GM19043 (cell line): ENCODE measurements at regions not wholly inside any gene's neighbourhood (a gene's known extent, or its start where the extent isn't known, plus 50 kb on each side); places are given as distances from the start of the nearest gene placed in this dataset.
"Not testable (repeated sequence)": the region's sequence is repeated elsewhere in the genome, so short reads cannot be mapped to it uniquely, and the experiment has no call there.

ENCODE experiments used
- ATAC-seq: cut with Tn5 transposase; IDR thresholded peaks from one replicate; pipeline ENCODE4 v1.9.1; 2021; ENCODE audit warnings: low read depth; ENCODE audit not compliant: unreplicated experiment

DNA sequence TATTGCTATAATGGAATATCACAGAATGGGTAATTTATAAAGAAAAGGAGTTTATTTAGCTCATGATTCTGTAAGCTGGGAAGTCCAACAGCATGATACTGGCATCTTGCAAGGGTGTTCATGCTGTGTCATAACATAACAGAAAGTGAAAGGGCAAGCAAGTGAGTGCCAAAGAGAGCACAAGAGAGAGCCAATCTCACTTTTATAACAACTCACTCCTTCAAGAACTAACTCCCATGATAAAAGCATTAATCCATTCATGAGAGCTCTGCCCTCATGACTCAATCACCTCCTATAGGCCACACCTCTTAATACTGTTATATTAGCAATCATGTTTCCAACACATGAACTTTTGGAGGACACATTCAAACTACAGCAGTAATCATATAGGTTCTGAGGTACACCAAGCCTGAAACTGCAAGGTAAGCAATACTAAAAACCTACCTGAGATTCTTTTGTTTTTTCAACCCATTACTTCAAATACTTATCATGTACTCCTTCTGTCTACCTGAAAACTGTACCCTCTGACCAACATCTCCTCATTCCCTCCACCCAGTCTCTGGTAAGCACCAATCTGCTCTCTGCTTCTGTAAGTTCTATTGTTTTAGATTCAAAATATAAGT, 219.7 kb downstream of the MTERF1 start:
- no peak for ATAC-seq

DNA sequence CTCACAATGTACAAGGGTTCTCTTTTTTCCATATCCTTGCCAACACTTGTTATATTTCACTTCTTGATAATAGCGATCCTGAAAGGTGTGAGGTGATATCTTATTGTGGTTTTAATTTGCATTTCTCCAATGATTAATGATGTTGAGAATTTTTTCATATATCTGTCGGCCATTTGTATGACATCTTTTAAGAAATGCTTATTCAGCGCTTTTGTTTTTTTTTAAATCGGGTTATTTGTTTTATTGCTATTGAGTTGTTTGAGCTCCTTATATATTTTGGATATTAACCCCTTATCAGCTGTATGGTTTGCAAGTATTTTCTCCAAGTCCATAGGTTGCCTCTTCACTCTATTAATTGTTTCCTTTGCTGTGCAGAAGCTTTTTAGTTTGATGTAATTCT, 218.8 kb downstream of the MTERF1 start:
- ATAC-seq = no peak

DNA sequence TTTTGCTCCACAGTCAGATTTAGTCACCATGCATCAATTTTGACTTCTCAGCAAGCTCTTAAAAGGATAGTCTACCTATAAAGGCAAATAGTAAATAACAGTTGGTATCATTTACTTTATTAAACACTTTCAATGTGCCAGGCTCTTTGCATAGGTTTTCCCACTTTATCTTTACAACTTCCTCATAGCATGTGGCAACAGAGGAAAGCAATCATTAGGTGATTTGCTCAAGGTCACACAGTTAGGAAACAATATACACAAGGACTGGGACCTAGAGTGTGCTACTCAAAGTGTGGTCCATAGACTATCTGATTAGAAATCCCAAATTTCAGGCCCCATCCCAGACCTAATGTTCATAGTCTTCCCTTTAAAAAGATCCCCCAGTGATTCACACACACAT, 212.3 kb downstream of the MTERF1 start:
- ATAC-seq = no peak

DNA sequence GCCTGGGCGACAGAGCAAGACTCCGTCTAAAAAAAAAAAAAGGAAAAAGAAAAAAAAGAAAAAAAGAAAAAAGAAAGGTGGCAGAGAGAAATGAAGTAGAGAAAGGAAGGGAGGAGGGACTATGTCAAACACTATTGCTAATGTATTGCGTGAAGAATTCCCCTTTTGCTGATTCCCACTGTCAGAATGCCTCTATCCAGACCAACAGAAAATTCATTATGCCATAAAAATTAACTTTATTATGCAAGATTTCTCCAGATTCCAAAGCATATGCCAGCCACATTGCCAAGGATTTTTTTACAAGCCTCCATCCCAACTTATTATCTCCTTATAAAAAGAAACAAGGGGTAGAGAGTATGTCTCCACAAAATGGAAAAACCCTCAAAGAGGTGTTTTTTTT, 209.3 kb downstream of the MTERF1 start:
- ATAC-seq = no peak

DNA sequence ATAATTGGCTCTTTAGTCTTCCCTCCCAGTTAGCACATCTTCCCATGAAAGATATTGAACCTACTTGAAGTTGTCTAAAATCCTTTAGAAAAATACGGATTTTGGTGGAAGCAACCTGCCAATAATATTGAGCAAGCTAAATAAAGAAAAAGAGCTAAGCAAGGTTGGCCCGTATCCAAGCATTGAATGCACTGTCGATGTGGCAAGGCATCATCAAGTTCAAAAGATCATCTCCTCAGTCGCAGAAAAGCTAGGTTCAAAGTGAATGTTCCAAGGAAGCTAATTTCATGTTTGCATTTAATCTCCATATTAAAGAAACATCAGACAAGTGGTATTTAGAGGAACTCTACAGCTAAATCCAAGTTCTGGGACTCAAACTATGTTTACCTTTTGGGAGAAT, 206.0 kb downstream of the MTERF1 start:
- no peak for ATAC-seq

DNA sequence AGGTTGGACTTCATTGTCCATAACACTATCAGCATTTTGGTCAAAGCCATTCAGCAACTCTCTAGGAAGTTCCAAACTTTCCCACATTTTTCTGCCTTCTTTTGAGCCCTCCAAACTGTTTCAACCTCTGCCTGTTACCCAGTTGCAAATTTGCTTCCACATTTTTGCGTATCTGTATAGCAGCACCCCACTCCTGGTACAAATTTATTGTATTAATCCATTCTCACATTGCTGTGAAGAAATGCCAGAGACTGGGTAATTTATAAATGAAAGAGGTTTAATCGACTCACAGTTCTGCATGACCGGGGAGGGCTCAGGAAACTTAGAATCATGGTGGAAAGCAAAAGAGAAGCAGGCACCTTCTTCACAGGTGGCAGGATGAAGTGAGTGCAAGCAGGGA, 198.8 kb downstream of the MTERF1 start:
- no peak for ATAC-seq

DNA sequence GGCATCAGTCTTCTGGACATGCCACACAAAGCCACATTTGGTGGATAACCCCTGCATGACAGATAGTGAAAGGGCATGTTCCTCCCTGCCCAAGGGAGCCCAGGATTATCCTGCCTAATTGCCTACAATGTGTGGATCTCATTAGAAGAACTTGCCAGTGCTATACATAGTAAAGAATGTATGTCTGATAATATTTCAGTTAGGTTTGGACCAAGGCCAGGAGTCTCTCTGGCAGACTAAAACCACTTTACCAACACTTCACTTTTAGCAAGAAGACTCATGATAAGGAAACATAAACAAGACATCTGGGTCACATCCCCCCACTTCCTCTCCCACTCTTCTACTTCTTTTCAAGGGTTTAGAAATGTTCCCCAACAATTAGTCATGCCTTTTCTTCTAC, 196.7 kb downstream of the MTERF1 start:
- no peak for ATAC-seq

DNA sequence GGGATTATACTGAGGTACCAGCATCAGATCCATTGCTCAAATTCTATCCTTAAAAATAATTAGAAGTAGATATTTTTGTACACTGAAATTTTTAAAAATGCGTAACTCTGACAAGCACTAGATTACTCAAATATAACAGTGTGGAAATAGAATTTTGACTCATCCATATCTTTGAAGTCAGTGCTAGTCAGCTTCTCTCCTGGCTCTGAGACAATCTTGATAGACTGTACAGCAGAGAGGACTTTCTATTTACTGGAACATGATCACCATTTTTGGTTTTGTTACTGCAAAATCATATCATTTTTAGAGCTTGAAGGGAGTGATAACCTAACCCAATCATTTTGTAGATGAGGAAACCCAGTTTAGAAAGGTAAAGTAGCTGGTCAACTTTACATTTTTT, 195.0 kb downstream of the MTERF1 start:
- no peak for ATAC-seq

DNA sequence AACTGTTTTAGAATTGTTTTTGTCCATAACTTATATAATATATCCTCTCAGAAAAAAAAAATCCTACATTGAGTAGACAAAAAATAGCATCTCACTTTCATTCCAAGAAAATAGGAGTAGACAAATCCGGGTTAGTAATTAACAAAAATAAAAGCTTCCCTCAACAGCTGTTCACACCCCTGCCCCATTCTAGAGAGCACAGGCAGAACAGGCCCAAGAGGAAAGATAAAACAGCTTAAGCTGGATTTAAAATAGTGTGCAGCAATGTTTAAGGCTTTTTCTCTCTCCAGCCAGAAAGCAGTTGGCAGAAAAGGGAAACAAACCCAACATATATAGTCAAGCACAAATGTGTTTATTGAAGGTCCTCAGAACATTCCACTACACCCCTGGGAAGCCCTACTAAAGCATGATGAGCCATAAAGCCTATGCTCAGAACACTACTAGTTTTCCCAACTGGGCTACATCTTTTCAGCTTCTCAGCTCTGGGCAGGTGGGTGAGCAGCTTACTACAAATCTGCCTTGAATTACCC, 189.9 kb downstream of the MTERF1 start:
- ATAC-seq = no peak

DNA sequence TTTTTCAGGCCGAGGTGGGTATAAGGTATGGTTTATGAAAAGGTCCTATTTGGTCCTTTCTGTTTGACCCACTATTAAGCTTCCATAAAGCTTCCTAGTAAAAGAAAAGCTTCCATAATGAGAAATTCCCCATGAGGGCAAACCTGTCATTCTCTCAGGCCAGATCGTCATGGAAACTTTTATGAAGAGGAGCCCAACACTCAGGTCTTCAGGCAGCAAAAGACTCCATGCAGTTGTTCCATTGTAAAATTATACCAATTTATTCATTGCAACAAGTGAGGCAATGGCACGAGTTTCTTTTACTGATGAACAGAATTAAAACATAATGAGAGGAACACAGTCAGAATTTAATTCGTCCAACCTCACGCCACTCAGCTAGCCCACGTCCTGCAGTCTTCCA, 188.6 kb downstream of the MTERF1 start:
- no peak for ATAC-seq

DNA sequence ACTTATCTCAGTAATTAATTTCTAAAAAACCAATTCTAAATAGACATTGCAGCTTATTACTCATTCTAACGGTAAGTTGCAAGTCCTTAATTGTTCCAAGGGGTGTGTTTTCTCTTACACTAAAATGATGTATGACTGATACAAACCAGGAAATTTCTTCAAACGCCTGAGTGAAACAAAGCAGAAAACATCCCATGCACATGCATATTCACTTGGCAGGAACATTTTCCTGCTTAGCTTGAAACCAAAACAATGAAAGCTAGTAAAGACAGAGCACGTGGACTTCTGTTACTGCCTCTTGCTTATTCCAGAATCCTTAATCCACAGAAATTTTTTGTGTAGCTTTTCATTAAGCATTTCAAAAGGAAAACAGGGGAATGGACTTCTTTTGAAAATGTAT, 187.7 kb downstream of the MTERF1 start:
- no peak for ATAC-seq

DNA sequence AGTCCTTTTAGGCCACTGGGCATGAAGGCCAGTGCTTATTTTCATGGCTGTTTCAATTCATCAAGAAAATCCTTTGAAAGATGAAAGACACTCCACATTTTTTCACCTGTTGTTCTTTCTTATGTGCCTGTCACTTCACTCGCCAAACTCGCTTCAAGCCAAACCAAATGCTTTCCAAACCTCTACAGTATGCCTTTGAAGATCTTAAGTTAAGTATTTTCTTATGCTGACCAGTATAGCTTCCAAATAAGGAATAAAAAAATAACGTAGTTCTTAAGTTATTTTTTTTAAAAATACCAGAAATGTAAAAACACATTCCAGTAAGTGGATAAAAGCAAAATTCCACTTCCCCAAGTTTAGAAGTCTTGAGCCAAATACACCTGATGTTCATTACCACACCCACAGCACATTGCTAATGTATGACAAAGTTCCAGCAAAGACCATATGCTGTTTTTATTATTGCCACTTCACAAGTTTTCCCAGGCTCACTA, 186.1 kb downstream of the MTERF1 start:
- no peak for ATAC-seq

DNA sequence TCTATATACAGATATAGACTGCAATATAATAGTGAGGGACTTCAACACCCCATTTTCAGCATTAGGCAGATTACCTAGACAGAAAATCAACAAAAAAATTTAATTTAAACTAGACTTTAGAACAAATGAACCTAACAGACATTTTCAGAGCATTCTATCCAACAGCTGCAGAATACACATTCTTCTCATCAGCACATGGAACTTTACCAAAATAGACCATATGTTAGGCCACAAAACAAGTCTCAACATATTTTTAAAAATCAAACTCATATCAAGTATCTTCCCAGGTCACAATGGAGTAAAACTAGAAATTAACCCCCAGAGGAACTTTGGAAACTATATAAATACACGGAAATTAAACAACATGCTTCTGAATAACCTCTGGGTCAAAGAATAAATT, 169.6 kb downstream of the MTERF1 start:
- ATAC-seq = no peak

DNA sequence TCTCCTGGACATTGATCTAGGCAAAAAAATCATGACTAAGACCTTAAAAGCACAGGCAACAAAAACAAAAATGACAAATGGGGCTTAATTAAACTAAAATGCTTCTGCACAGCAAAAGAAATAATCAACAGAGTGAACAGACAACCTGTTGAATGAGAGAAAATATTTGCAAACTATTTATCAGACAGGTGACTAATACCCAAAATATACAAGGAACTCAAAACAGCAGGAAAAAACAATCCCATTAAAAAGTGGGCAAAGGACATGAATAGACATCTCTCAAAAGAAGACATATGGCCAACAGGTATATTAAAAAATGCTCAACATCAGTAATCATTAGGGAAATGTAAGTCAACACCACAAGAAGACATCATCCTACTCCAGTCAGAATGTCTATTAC, 166.8 kb downstream of the MTERF1 start:
- no peak for ATAC-seq

DNA sequence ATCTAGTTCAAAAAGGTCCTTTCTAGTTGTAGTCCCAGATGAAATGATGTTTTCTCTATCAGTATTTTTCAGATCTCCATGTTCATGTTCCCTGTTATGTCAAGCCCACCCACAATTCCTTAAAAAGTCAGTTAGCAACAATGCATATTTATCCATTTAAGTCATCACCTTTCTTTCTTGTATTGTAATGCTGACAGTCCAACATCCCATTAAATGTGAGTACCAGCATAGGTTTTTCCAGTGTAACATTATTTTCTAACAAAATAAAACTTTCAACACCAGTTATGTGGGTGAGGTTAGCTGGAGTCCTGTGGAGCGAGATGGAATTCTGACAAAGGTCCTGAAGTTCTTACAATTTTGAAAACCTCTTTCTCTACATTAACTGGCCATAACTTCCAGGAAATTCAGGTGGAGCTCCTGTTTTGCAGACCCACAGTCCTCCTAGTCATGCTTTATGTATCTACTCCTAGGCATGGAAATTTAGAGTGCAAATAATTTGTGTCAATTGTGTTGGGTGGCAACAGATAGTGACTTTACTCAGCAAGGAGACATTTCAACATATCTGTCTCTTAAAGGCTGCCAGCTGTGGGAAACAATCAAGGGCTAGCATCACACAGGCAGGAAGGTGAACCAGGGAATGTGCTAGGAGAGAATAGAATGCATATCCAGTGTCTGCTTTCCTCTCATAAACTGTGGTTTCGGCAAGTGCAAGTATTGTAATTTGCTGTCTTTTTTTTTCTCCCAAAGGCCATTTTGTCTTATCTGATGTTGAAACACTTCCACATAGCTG, 162.6 kb downstream of the MTERF1 start:
- ATAC-seq = no peak

DNA sequence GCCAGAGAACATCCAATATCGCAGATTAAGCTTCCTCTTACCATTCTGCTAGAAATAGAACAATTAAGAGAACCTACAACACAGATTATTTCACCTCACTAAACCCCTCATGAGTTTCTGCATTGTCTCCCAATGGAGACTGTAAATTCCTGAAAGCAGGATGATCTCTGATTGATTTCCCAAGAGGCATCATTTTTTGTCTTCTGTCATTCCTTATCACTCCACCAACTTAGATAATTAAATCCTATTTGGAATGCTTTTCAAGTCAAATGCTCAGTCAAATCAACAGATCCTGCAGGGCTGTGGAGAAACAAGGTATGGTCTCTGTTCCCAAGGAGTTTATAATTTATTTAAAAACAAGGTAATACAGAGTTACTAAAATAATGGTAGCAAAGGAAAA, 161.5 kb downstream of the MTERF1 start:
- ATAC-seq = no peak

DNA sequence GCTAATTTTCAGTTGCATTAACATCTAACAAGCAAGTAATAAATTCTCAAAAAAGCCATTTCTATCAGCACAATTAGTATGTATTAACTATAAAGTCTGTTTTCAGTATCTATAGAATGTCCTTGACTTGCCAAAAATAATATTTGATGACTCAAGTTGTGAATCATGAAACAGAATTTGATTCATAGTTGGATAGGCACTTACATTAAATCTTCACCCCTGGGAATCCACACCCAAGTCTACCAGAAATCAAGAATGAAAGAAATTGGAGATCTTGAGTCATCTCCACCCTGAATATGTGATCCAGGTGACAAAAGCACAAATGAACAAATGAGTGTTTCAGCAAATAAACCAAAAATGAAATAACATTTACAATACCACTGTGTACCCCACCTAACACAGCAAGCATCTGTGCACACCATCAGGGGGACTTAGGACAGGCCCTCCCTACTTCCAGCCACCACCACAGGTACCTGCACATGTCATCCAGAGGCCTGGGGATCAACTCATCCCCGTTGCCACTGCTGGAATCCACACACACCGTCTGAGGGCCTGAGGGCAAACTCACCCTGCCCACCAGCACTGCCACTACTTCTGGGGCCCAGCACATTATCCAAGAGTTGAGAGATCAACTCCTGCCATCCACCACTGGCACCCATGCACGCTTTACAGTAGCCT, 160.1 kb downstream of the MTERF1 start:
- no peak for ATAC-seq

DNA sequence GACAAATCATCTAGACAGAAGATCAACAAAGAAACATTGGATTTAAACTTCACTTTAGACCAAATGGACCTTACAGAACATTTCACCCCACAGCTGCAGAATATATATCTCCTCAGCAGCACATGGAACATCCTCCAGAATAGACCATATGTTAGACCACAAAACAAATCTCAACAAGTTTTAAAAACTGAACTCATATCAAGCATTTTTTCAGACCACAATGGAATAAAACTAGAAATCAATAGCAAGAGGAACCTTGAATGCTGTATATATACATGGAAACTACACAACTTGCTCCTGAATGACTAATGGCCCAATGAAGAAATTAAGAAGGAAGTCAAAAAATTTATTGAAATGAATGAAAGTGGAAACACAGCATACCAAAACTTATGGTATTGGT, 157.7 kb downstream of the MTERF1 start:
- no peak for ATAC-seq

DNA sequence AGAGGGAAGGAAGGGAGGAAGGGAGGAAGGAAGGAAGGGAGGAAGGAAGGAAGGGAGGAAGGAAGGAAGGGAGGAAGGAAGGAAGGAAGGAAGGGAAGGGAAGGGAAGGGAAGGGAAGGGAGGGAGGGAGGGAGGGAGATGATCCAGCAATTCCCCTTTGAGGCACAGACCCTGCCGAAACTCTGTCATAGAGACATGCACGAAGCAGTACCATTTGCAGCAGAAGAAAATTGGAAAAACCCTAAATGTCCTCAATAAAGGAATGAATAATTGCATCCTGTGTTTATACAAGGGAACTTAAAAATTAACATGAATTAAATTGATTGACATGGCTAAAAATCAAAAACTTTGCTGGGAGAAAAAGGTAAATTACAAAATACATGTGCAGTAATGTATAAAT, 151.5 kb downstream of the MTERF1 start:
- not testable (repeated sequence) for ATAC-seq

DNA sequence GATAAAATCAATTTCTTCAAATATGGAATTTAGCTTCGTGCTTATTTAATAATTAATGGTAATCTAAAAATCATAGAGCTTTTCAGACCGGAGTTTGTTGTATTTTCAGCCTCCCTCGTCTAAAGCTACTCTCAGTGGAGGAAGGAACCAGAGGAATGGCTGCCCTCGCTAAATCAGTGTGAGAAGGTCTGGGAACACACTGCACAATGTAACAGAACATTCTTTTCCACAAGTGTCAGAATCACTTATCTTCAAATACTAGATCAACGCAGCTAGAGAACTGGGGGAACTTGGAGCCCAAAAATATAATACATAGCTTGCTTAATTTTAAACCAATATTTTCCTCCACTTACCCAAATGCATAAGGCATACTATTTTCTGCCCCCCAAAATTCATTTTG, 148.5 kb downstream of the MTERF1 start:
- ATAC-seq = no peak

DNA sequence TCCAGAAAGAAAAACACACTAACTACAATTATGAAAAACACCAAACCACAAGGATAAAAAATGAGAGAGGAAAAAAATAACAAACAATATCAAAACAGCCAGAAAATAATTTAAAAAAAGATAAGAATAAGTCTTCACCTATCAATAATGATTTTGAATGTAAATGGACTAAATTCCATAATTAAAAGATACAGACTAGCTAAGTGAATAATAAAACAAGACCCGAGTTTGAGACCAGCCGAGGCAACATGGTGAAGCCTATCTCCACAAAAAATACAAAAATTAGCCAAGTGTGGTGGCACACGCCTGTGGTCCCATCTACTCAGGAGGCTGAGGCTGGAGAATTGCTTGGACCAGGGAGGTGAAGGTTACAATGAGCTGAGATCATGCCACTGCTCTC, 131.1 kb downstream of the MTERF1 start:
- ATAC-seq = no peak

DNA sequence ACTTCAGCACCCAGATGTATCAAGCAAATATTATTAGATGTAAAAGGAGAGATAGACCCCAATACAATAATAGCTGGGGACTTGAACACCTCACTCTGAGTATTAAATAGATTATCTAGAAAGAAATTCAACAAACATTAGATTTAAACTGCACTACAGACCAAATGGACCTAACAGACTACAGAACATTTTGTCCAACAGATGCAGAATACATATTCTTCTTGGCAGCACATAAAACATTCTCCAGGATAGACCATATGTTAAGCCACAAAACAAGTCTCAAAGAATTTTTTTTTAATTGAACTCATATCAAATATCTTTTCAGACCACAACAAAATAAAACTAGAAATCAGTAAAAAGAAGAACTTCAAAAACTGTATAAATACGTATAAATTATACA, 130.4 kb downstream of the MTERF1 start:
- ATAC-seq = no peak
